ENCODE measurements at regions not wholly inside any gene's neighbourhood (a gene's known extent, or its start where the extent isn't known, plus 50 kb on each side); places are given as distances from the start of the nearest gene placed in this dataset.

DNA sequence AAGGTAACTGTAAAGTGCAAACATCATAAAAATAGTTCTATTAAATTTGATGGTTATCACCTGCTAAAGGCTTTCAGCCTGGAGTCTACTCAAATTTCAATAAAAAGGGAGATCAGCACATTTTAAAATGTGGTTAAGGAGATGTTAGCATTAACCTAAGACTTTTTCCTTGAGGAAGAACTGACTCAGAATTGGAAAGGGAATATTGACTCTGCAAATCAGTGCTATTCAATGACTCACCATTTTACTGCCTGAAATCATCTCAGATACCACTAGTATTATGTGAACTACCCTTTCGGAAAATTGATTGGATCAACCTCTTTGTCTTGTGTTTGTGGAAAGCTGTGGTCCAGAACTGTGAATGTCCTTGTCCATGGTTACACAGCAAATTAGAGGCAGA lies 113.3 kb downstream of the ADRB2 start:
- TF ChIP-seq, protein P1, sequence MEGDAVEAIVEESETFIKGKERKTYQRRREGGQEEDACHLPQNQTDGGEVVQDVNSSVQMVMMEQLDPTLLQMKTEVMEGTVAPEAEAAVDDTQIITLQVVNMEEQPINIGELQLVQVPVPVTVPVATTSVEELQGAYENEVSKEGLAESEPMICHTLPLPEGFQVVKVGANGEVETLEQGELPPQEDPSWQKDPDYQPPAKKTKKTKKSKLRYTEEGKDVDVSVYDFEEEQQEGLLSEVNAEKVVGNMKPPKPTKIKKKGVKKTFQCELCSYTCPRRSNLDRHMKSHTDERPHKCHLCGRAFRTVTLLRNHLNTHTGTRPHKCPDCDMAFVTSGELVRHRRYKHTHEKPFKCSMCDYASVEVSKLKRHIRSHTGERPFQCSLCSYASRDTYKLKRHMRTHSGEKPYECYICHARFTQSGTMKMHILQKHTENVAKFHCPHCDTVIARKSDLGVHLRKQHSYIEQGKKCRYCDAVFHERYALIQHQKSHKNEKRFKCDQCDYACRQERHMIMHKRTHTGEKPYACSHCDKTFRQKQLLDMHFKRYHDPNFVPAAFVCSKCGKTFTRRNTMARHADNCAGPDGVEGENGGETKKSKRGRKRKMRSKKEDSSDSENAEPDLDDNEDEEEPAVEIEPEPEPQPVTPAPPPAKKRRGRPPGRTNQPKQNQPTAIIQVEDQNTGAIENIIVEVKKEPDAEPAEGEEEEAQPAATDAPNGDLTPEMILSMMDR (IDR thresholded peaks at IDR 0.05): no peak
- TF ChIP-seq POLR2A (IDR thresholded peaks at IDR 0.05): no peak
